GM12865 (cell line): ENCODE measurements at regions not wholly inside any gene's neighbourhood (a gene's known extent, or its start where the extent isn't known, plus 50 kb on each side); places are given as distances from the start of the nearest gene placed in this dataset.
"Not testable (repeated sequence)": the region's sequence is repeated elsewhere in the genome, so short reads cannot be mapped to it uniquely, and the experiment has no call there.

Experiments used
- DNase-seq: peaks from one replicate; pipeline ENCODE4 v3.0.0; 2010; ENCODE audit warnings: low read depth
- H3K4me3 ChIP-seq: 2 replicates; pipeline ENCODE4 v1.5.1; 2011; ENCODE audit warnings: mild to moderate bottlenecking, low read depth, low read length, control low read depth
- TF ChIP-seq, protein P1 (sequence below): IDR thresholded peaks from 2 replicates; pipeline ENCODE4 v1.5.1; 2011; ENCODE audit warnings: low read length, control low read depth, low read depth, inconsistent platforms; ENCODE audit not compliant: insufficient read depth; ENCODE audit errors: missing control alignments

DNA sequence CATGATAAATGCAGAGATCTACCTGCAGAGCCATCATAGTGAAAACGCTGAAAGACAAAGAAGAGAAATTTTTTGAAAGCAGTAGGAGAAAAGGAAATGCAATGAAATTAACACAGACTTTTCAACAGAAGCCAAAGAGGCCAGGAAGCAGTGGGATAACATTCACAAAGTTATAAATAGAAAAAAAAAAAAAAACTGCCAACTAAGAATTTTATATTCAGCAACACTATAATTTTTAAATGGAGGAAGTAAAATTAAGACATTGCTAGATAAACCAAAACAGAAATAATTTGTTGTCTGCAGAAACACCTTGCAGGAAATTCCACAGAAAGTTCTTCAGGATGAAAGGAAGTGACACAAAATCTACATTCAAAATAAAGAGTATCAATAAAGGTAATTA lies 591.5 kb upstream of the ID4 start:
- no peak for DNase-seq

DNA sequence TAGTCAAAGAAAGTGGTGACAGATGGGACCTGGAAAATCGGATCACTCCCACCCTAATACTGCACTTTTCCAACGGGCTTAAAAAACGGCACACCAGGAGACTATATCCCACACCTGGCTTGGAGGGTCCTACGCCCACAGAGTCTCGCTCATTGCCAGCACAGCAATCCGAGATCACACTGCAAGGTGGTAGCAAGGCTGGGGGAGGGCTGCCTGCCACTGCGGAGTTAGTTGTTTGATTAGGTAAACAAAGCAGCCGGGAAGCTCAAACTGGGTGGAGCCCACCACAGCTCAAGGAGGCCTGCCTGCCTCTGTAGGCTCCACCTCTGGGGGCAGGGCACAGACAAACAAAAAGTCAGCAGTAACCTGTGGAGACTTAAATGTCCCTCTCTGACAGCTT lies 590.0 kb upstream of the ID4 start:
- H3K4me3 ChIP-seq, DNase-seq: not testable (repeated sequence)

More for the DNA sequence above, 591.5 kb upstream of the ID4 start:
- H3K4me3 ChIP-seq, result no peak overlapping the region
- TF ChIP-seq, protein P1, sequence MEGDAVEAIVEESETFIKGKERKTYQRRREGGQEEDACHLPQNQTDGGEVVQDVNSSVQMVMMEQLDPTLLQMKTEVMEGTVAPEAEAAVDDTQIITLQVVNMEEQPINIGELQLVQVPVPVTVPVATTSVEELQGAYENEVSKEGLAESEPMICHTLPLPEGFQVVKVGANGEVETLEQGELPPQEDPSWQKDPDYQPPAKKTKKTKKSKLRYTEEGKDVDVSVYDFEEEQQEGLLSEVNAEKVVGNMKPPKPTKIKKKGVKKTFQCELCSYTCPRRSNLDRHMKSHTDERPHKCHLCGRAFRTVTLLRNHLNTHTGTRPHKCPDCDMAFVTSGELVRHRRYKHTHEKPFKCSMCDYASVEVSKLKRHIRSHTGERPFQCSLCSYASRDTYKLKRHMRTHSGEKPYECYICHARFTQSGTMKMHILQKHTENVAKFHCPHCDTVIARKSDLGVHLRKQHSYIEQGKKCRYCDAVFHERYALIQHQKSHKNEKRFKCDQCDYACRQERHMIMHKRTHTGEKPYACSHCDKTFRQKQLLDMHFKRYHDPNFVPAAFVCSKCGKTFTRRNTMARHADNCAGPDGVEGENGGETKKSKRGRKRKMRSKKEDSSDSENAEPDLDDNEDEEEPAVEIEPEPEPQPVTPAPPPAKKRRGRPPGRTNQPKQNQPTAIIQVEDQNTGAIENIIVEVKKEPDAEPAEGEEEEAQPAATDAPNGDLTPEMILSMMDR, result no peak

DNA sequence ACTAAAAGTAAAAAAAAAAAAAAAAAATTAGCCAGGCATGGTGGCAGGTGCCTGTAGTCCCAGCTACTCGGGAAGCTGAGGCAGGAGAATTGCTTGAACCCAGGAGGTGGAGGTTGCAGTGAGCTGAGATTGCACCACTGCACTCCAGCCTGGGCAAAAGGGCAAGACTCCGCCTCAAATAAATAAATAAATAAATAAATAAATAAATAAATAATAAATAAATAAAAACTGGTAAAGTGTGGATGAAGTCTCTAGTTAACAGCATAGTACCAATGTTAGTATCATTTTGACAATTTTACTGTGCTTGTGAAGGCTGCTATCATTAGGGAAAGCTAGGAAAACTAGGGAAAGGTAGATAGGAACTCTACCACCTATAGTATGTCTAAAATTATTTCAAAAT lies 581.0 kb upstream of the ID4 start:
- not testable (repeated sequence) for DNase-seq, H3K4me3 ChIP-seq

DNA sequence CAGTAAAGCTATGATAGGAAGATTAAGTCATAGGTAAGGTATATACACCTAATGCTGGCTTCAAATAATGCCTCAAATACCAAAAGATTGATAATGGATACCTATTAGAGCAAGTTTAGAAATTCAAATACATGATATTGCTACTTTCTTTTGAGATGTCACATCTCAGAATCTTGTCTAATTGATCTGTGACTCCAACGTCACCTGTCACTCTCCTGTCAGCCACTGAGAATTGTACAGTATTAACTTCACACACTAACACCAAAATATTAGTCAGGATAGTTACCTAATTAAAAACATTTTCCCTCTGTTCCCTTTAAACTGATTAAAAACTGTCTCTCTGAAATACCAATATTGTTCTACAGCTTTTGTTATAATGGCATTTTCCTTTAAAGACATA lies 575.5 kb upstream of the ID4 start:
- TF ChIP-seq, protein P1, result no peak
- no peak overlapping the region for H3K4me3 ChIP-seq
- DNase-seq, result no peak

DNA sequence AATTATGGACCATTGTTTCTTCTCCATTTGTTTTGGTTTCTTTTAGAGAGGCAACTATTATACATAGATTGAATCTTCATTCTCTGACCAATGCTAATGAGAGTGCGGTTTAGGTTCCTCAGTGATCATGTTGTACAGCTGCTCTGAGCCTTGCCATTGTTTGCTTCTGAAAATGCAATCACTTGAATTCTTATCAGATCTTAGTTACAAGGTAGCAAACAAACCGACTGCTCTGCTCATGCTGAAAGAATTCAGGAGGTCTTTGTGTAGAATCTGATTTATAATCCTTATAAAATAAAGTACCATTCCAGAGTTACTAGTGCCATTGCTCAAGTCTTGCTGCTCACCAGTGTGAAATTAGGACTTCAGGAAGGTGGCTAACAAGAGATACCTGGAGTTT lies 569.1 kb upstream of the ID4 start:
- TF ChIP-seq, protein P1, result no peak
- no peak overlapping the region for H3K4me3 ChIP-seq
- DNase-seq, result no peak

DNA sequence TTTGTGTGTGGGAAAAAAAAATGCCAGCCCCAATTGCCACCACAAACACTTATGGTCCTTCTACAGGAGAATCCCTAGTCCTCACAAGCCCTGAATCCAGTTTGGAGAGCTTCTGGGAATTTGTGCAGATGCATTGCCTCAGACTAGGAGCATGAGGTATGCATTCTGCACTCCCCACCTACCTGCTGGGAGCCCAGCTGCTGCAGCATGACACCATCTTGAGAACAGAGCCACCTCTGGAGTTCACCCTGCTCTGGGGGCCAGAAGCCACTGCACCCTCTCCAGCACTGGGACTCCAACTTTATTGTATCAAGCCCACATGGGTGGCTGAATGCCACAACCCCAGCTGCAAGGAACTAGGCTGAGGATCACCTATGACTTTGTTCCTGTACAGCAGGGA lies 568.5 kb upstream of the ID4 start:
- TF ChIP-seq, protein P1, result no peak
- no peak for DNase-seq
- no peak overlapping the region for H3K4me3 ChIP-seq

DNA sequence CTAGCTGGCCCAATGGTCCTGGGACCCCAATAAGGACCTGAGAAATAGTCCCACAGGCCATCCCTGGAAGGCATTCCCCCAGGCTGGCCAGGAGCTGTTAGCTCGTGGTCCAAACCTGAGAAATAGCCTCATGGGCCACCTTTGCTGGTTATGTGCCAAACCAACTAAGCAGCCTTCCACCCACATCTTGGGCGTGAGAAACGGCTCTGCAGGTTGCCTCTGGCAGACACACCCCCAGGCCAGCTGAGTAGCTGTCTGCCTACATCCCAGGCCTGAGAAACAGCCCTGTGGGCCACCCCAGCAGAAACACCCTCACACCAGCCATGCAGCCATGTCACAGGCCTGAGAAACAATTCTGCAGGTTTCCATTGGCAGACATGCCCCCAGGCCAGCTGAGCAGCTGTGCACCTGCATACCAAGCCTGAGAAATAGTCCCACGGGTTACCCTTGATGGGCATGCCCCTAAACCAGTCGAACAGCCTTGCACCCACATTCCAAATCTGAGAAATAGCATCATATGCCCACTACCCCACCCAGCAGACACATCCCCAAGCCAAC lies 567.8 kb upstream of the ID4 start:
- TF ChIP-seq, protein P1, result no peak
- no peak overlapping the region for H3K4me3 ChIP-seq
- DNase-seq, result no peak

DNA sequence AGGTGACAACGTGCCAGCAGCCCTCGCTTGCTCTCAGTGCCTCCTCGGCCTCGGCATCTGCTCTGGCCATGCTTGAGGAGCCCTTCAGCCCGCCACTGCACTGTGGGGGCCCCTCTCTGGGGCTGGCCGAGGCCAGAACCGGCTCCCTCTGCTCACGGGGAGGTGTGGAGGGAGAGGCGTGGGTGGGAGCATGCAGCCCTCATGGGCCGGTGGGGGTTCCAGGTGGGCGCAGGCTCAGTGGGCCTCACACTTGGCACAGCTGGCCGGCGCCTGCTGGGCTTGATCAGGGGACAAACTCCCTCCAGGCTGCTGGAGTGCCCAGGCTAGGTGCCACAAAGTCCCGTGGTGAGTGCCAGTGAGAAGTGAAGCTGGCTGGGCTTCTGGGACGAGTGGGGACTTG lies 566.6 kb upstream of the ID4 start:
- TF ChIP-seq, protein P1, result no peak
- no peak for DNase-seq
- H3K4me3 ChIP-seq, result no peak overlapping the region
